PC-3 (cell line): ENCODE measurements at regions not wholly inside any gene's neighbourhood (a gene's known extent, or its start where the extent isn't known, plus 50 kb on each side); places are given as distances from the start of the nearest gene placed in this dataset.

Source experiments
- ATAC-seq: fragments of 200-7000 bp; cut with Tn5 transposase; 2 replicates; pipeline ENCODE4 v1.9.1; 2020; ENCODE audit warnings: mild to moderate bottlenecking, moderate library complexity
- BruUV-seq: library from RNA; stranded (reverse); fragments of 400-500 nt; replicated peaks from 2 replicates; lab custom pipeline; 2021; lab: Mats Ljungman, UMichigan
- CTCF ChIA-PET: fragments of 300-600 bp; sonication (Branson Sonifier 250); formaldehyde crosslinking; loops from one replicate; lab custom pipeline; 2022; ENCODE audit warnings: antibody characterized with exemption; lab: Charles Lee
- POLR2A ChIA-PET: fragments of 300-600 bp; sonication (Branson Sonifier 250); formaldehyde crosslinking; loops from one replicate; lab custom pipeline; 2022; ENCODE audit warnings: antibody characterized with exemption; ENCODE audit not compliant: unreplicated experiment; lab: Charles Lee
- DNase-seq: peaks from one replicate; pipeline ENCODE4 v3.0.0-alpha.2; 2015
- H2AFZ ChIP-seq: fragments of 300-600 bp; sonication (generic); 2 replicates; pipeline ENCODE4 v1.6.0; 2016; ENCODE audit warnings: antibody characterized with exemption, low read length
- H3F3A ChIP-seq: fragments of 300-600 bp; sonication (generic); one replicate; pipeline ENCODE4 v1.6.0; 2017; ENCODE audit warnings: antibody characterized with exemption, low read length, control low read depth, mild to moderate bottlenecking; ENCODE audit not compliant: unreplicated experiment
- H3K27ac ChIP-seq: fragments of 300-600 bp; sonication (generic); 2 replicates; pipeline ENCODE4 v1.5.1; 2016; ENCODE audit warnings: mild to moderate bottlenecking, low read length
- H3K27me3 ChIP-seq: fragments of 300-600 bp; sonication (generic); 2 replicates; pipeline ENCODE4 v1.6.1; 2016; ENCODE audit warnings: low read length, mixed read lengths
- H3K36me3 ChIP-seq: fragments of 300-600 bp; sonication (generic); 2 replicates; pipeline ENCODE4 v1.6.1; 2016; ENCODE audit warnings: low read depth, mixed run types, low read length, mixed read lengths
- H3K4me1 ChIP-seq: fragments of 300-600 bp; sonication (generic); 2 replicates; pipeline ENCODE4 v1.5.1; 2016; ENCODE audit warnings: low read length; ENCODE audit not compliant: insufficient read depth
- H3K4me2 ChIP-seq: fragments of 300-600 bp; sonication (generic); 2 replicates; pipeline ENCODE4 v1.6.0; 2016; ENCODE audit warnings: low read length
- H3K4me3 ChIP-seq: fragments of 300-600 bp; sonication (generic); 2 replicates; pipeline ENCODE4 v1.5.1; 2016; ENCODE audit warnings: mild to moderate bottlenecking, low read length, mixed read lengths
- H3K79me2 ChIP-seq: fragments of 300-600 bp; sonication (generic); 2 replicates; pipeline ENCODE4 v1.6.1; 2017; ENCODE audit warnings: low read length, mixed read lengths
- H3K9ac ChIP-seq: fragments of 300-600 bp; sonication (generic); 2 replicates; pipeline ENCODE4 v1.6.0; 2016; ENCODE audit warnings: mild to moderate bottlenecking, low read length
- H3K9me2 ChIP-seq: fragments of 300-600 bp; sonication (generic); replicated peaks from 2 replicates; pipeline ENCODE4 v1.6.1; 2016; ENCODE audit warnings: mixed run types, low read length, mixed read lengths
- H3K9me3 ChIP-seq: fragments of 300-600 bp; sonication (generic); 2 replicates; pipeline ENCODE4 v1.6.1; 2016; ENCODE audit warnings: low read length, mixed read lengths
- H4K20me1 ChIP-seq: fragments of 300-600 bp; sonication (generic); 2 replicates; pipeline ENCODE4 v1.6.1; 2016; ENCODE audit warnings: low read length, mixed read lengths
- EZH2 ChIP-seq: fragments of 300-600 bp; sonication (generic); IDR thresholded peaks from one replicate; pipeline ENCODE4 v1.6.1; 2017; ENCODE audit warnings: antibody characterized with exemption, mild to moderate bottlenecking, low read length; ENCODE audit not compliant: unreplicated experiment
- EZH2phosphoT487 ChIP-seq: fragments of 300-600 bp; sonication (generic); IDR thresholded peaks from 2 replicates; pipeline ENCODE4 v1.6.1; 2018; ENCODE audit warnings: mild to moderate bottlenecking, antibody characterized with exemption, low read length, borderline replicate concordance
- intact Hi-C: fragments of 100-400 bp; cut with micrococcal nuclease; formaldehyde crosslinking; loops from 2 replicates; pipeline ENCODE4 v1.9.0; 2023
- TF ChIP-seq, protein P1 (sequence below): fragments of 300-600 bp; sonication (generic); conservative IDR thresholded peaks from 2 replicates; pipeline ENCODE4 v1.5.1; 2017; ENCODE audit warnings: antibody characterized with exemption, low read depth, mild to moderate bottlenecking, low read length

DNA sequence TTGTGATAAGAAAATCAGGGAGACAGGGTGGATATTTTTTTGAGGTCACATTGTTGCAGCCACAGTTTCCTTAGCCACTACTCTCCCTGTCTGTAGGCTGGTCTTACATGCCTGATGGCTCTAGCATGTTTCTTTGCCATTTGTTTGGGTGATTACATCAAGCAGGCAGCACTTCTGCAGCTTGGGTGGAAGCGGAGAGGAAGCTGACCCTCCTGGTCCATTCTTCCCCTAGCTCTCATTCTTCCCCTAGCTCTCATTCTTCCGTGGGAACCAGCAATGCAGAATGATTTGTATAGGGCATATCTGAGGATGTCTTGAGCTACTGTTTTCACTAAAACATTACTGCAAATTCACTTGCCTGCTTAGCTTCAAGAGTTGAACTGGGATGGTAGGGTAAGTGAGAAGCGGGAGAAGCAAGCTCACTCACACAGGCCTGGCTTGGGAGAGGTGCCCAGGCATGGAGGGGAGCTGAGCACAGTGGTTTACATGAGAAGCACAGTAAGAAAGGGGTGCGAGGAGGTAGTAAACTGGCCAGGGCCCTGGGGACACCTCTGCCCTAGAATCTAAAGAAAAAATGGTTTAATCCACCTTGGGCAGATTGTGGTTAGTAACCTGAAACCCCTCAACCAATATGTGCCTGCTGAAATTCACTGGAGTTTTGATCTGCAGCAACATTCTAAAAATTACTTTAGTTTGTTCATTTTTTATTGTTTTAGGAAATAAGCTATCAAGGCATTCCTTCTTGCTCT is 538.9 kb downstream of the RFC3 start:
- Histone ChIP-seq H3F3A (no peaks in the 10 kb centered on the region), H3K4me3 (no peak overlapping the region), H3K9me2 (no peaks in the 10 kb centered on the region), H3K27ac (peak overlapping the region; percentile 96), H3K36me3 (no peaks in the 10 kb centered on the region), H3K9me3 (no peaks in the 10 kb centered on the region), H2AFZ (no peak overlapping the region), H3K4me1 (peaks cover 59% of the 10 kb centered on the region), H3K79me2 (no peaks in the 10 kb centered on the region), H3K4me2 (peak overlapping the region; percentile 61), H4K20me1 (no peaks in the 10 kb centered on the region), H3K9ac (peak overlapping the region; percentile 73), H3K27me3 (no peaks in the 10 kb centered on the region)
- ChIA-PET CTCF (no interaction called here), POLR2A (interaction anchor here (0.5 to 1.0 kb wide), 5 partner anchors 18 to 405 kb away, joined by 3 to 8 read pairs (median 3); no protein-coding TSS in a partner anchor)
- intact Hi-C loops = loop anchor here (5.0 kb wide), 2 partner anchors 55 to 90 kb away; no protein-coding TSS in a partner anchor
- ATAC-seq = peak; percentile 71
- no TSS peak for BruUV-seq
- DNase-seq = no peak
- TF ChIP-seq, protein P1, sequence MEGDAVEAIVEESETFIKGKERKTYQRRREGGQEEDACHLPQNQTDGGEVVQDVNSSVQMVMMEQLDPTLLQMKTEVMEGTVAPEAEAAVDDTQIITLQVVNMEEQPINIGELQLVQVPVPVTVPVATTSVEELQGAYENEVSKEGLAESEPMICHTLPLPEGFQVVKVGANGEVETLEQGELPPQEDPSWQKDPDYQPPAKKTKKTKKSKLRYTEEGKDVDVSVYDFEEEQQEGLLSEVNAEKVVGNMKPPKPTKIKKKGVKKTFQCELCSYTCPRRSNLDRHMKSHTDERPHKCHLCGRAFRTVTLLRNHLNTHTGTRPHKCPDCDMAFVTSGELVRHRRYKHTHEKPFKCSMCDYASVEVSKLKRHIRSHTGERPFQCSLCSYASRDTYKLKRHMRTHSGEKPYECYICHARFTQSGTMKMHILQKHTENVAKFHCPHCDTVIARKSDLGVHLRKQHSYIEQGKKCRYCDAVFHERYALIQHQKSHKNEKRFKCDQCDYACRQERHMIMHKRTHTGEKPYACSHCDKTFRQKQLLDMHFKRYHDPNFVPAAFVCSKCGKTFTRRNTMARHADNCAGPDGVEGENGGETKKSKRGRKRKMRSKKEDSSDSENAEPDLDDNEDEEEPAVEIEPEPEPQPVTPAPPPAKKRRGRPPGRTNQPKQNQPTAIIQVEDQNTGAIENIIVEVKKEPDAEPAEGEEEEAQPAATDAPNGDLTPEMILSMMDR = no peak
- TF ChIP-seq EZH2 (no peak), EZH2phosphoT487 (no peak)

DNA sequence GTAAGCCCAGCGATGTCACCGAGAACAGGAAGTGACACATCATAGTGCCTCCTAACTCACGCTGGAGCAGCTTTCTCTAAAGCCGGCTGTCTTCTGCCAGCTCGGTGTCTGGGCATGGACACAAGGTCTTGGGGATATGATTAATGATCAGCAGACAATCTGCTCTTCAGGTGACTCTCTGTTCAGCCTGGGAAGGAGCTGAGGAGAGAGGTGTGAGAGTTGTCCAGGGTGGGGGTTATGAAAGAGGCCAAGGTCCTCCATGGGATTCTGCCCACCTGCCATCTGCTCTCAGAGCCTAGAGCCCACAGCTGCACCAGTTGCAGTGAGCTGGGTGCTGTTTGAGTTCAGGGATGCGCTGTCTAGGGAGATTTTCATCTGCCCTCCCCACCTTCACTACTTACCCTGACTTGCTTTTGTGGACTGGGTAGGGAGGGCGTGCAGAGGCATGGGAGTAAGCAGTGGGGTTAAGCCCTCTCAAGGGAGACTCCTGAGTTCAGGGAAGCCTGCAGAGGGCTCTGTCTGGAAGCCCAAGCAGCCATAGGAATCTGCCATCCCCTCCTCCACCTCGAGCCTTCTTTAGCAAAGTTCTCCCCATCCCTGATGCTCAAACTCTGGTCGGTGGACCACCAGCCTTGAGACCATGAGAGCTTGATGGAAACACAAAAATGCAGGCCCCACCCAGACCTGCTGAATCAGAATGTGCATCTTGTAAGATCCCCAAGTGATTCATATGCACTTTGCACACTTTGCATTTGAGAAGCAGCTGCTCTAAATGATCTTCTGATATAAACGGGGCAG is 539.7 kb downstream of the RFC3 start:
- Histone ChIP-seq H3K4me2 (peak overlapping the region; percentile 61), H4K20me1 (no peaks in the 10 kb centered on the region), H3K27ac (peak overlapping the region; percentile 96), H3K27me3 (no peaks in the 10 kb centered on the region), H3K9ac (peak overlapping the region; percentile 68), H3K9me3 (no peaks in the 10 kb centered on the region), H3K4me3 (no peak overlapping the region), H2AFZ (no peak overlapping the region), H3K36me3 (no peaks in the 10 kb centered on the region), H3K9me2 (no peaks in the 10 kb centered on the region), H3K79me2 (no peaks in the 10 kb centered on the region), H3K4me1 (peaks cover 59% of the 10 kb centered on the region), H3F3A (no peaks in the 10 kb centered on the region)
- POLR2A ChIA-PET = interaction anchor here (0.5 to 1.0 kb wide), 5 partner anchors 19 to 801 kb away, joined by 3 to 6 read pairs (median 4); no protein-coding TSS in a partner anchor
- peak; percentile 86 for ATAC-seq
- BruUV-seq = no TSS peak
- TF ChIP-seq EZH2phosphoT487 (no peak), EZH2 (no peak)
- TF ChIP-seq, protein P1 = no peak
- CTCF ChIA-PET = no interaction called here
- intact Hi-C loops = loop anchor here (5.0 kb wide), 2 partner anchors 55 to 90 kb away; no protein-coding TSS in a partner anchor
- peak; percentile 88 for DNase-seq
